ENCODE measurements at regions not wholly inside any gene's neighbourhood (a gene's known extent, or its start where the extent isn't known, plus 50 kb on each side); places are given as distances from the start of the nearest gene placed in this dataset.

DNA sequence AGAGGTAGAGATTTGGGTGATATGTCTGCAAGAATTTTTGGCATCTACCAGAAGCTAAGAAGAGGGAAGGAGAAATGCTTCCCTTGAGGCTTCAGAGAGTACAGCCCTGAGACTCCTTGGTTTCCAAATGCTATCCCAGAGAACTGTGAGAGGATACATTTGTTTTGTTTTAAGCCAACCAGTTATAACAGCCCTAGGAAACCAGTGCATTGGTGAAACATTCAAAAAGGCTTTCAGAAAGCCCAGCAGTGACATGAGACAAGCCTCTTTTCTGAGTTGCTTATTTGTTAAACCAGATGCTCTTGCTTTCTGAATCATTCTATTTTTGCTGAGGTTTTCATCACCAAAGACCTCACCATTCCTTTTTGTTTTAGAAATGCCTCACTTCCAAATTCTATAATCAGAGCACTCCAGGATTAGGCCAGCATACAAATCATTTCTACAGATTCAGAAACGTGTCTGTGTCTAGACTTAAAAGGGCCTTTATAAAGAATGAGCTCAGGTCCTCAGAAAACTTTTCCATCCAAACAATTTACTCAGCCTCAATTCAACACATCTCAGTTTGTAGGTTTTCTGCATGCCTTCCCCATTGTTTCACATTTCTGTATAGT lies 1617.8 kb upstream of the FLRT2 start:
- TF ChIP-seq, protein P1, sequence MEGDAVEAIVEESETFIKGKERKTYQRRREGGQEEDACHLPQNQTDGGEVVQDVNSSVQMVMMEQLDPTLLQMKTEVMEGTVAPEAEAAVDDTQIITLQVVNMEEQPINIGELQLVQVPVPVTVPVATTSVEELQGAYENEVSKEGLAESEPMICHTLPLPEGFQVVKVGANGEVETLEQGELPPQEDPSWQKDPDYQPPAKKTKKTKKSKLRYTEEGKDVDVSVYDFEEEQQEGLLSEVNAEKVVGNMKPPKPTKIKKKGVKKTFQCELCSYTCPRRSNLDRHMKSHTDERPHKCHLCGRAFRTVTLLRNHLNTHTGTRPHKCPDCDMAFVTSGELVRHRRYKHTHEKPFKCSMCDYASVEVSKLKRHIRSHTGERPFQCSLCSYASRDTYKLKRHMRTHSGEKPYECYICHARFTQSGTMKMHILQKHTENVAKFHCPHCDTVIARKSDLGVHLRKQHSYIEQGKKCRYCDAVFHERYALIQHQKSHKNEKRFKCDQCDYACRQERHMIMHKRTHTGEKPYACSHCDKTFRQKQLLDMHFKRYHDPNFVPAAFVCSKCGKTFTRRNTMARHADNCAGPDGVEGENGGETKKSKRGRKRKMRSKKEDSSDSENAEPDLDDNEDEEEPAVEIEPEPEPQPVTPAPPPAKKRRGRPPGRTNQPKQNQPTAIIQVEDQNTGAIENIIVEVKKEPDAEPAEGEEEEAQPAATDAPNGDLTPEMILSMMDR (IDR thresholded peaks at IDR 0.05; ENCODE audit: poor library complexity), result no peak
- TF ChIP-seq EZH2 (IDR thresholded peaks at IDR 0.05; ENCODE audit: borderline replicate concordance), result no peak
